ENCODE measurements at regions not wholly inside any gene's neighbourhood (a gene's known extent, or its start where the extent isn't known, plus 50 kb on each side); places are given as distances from the start of the nearest gene placed in this dataset.

GRCh38 chr10:88060762-88061161 lies 197.3 kb downstream of the PTEN start:
- Histone ChIP-seq H3K36me3 (ENCODE audit: control insufficient read depth in 2 of 2, insufficient read depth in 1 of 2, low read length in 2 of 2) (no peaks in the 10 kb centered on the region), H3K9me3 (ENCODE audit: control insufficient read depth, insufficient read depth, low read depth, low read length) (no peaks in the 10 kb centered on the region), H3K4me1 (ENCODE audit: control insufficient read depth, insufficient read depth, low read length) (peaks cover 13% of the 10 kb centered on the region), H3K27ac (ENCODE audit: extremely low read depth, low read depth, low read length) (no peak overlapping the region), H3K4me3 (ENCODE audit: low read depth, low read length) (no peak overlapping the region)
- TF ChIP-seq ZNF76 (tag by site-specific recombination; IDR thresholded peaks at IDR 0.05; ENCODE audit: borderline replicate concordance, low read depth) = no peak
- TF ChIP-seq ZFP3 (tag by site-specific recombination; IDR thresholded peaks at IDR 0.05; ENCODE audit: low read depth) = no peak
- no peak for TF ChIP-seq ZNF311 (tag by site-specific recombination; IDR thresholded peaks at IDR 0.05; ENCODE audit: borderline replicate concordance)
- TF ChIP-seq GLI2 (tag by site-specific recombination; IDR thresholded peaks at IDR 0.05; ENCODE audit: borderline replicate concordance, low read depth) = no peak
- peak; percentile 27; the same call in 1 of the 2 replicates for TF ChIP-seq EGR2 (tag by site-specific recombination; IDR thresholded peaks at IDR 0.05; ENCODE audit: low read depth)
- TF ChIP-seq ZNF404 (tag by site-specific recombination; IDR thresholded peaks at IDR 0.05) = no peak
- TF ChIP-seq ZNF341 (tag by site-specific recombination; IDR thresholded peaks at IDR 0.05; ENCODE audit: low read depth) = no peak
- peak; percentile 25; the same call in 1 of the 2 replicates for TF ChIP-seq ZFHX2 (tag by site-specific recombination; conservative IDR thresholded peaks at IDR 0.05)
- ChIA-PET POLR2A (no interaction called here), CTCF (no interaction called here)

- ChIA-PET CTCF (interaction anchor here (1.1 kb wide), 1 partner anchor 52 kb away, joined by 7 read pairs; no protein-coding TSS in a partner anchor), POLR2A (no interaction called here)
- H3K4me3 ChIP-seq (ENCODE audit: low read depth, low read length) = no peak overlapping the region
- TF ChIP-seq ZNF513 (tag by site-specific recombination; IDR thresholded peaks at IDR 0.05) (no peak), ELK4 (IDR thresholded peaks at IDR 0.05; ENCODE audit: borderline replicate concordance, low read depth, low read length) (no peak), ZFP69B (tag by site-specific recombination; IDR thresholded peaks at IDR 0.05) (no peak), ZBTB26 (tag by site-specific recombination; optimal IDR thresholded peaks at IDR 0.05) (no peak), ZNF133 (tag by site-specific recombination; IDR thresholded peaks at IDR 0.05) (no peak), ZNF23 (tag by site-specific recombination; IDR thresholded peaks at IDR 0.05; ENCODE audit: borderline replicate concordance) (no peak)
- H3K27ac ChIP-seq (ENCODE audit: extremely low read depth, low read depth, low read length) = peak overlapping the region; percentile 58
- H3K36me3 ChIP-seq (ENCODE audit: control insufficient read depth in 2 of 2, insufficient read depth in 1 of 2, low read length in 2 of 2) = no peaks in the 10 kb centered on the region
- peaks cover 13% of the 10 kb centered on the region for H3K4me1 ChIP-seq (ENCODE audit: control insufficient read depth, insufficient read depth, low read length)
- no peaks in the 10 kb centered on the region for H3K9me3 ChIP-seq (ENCODE audit: control insufficient read depth, insufficient read depth, low read depth, low read length)
Measured at GRCh38 chr10:88062385-88062784, 199.0 kb downstream of the PTEN start.

GRCh38 chr10:88062798-88063472 lies 199.5 kb downstream of the PTEN start:
- H3K4me1 ChIP-seq (ENCODE audit: control insufficient read depth, insufficient read depth, low read length) = peaks cover 13% of the 10 kb centered on the region
- POLR2A ChIA-PET = no interaction called here
- TF ChIP-seq ZXDB (tag by site-specific recombination; IDR thresholded peaks at IDR 0.05) = no peak
- 0 out of 2 replicates have a peak, but pooled peaks have one; percentile 13 for TF ChIP-seq ZNF335 (tag by site-specific recombination; conservative IDR thresholded peaks at IDR 0.05)
- TF ChIP-seq ZNF394 (tag by site-specific recombination; IDR thresholded peaks at IDR 0.05; ENCODE audit: borderline replicate concordance) = no peak
- TF ChIP-seq ZNF223 (tag by site-specific recombination; IDR thresholded peaks at IDR 0.05) = no peak
- TF ChIP-seq INSM2 (tag by site-specific recombination; IDR thresholded peaks at IDR 0.05) = no peak
- TF ChIP-seq ZNF449 (tag by site-specific recombination; IDR thresholded peaks at IDR 0.05) = no peak

More at GRCh38 chr10:88062798-88063472, 199.5 kb downstream of the PTEN start:
- Histone ChIP-seq H3K36me3 (ENCODE audit: control insufficient read depth in 2 of 2, insufficient read depth in 1 of 2, low read length in 2 of 2) (no peaks in the 10 kb centered on the region), H3K27ac (ENCODE audit: extremely low read depth, low read depth, low read length) (peak overlapping the region; percentile 58), H3K4me3 (ENCODE audit: low read depth, low read length) (no peak overlapping the region), H3K9me3 (ENCODE audit: control insufficient read depth, insufficient read depth, low read depth, low read length) (no peaks in the 10 kb centered on the region)
- CTCF ChIA-PET = interaction anchor here (0.6 to 1.1 kb wide), 2 partner anchors 26 to 51 kb away, joined by 3 to 7 read pairs; no protein-coding TSS in a partner anchor
